ENCODE measurements at regions not wholly inside any gene's neighbourhood (a gene's known extent, or its start where the extent isn't known, plus 50 kb on each side); places are given as distances from the start of the nearest gene placed in this dataset.

DNA sequence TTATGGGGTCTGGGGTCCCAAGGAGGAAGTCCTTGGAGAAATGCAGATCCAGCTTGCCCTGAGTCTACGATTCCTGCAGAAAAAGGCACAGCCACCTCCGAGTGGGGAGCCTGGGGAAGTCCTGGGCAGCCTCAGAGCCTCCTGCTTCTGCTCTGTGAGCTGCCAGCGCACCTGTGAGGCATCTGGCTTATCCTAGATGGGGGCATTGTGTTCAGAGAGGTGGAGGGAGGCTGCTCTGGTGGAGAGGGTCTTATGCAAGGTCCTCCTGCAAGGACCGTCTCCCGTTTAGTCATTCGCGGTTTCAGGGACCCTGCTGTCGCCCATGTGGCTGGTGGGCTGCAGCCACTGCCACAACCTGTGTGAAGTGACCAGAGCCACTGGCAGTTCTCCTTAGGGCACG is 53.0 kb upstream of the PRMT8 start:
- no peaks in the 10 kb centered on the region for H3K9me3 Mint-ChIP-seq
- H3K27me3 ChIP-seq (ENCODE audit: control insufficient read depth in 1 of 2, insufficient read depth in 2 of 2, low read length in 2 of 2) = no peaks in the 10 kb centered on the region
- H3K36me3 ChIP-seq (ENCODE audit: insufficient read depth, low read length) = no peaks in the 10 kb centered on the region
- POLR2A ChIA-PET = no interaction called here
- intact Hi-C loops (cut with DNase I, micrococcal nuclease) = no loop called here
- no peaks in the 10 kb centered on the region for H3K4me1 ChIP-seq (ENCODE audit: insufficient read depth, low read length)
- TF ChIP-seq, protein P1, sequence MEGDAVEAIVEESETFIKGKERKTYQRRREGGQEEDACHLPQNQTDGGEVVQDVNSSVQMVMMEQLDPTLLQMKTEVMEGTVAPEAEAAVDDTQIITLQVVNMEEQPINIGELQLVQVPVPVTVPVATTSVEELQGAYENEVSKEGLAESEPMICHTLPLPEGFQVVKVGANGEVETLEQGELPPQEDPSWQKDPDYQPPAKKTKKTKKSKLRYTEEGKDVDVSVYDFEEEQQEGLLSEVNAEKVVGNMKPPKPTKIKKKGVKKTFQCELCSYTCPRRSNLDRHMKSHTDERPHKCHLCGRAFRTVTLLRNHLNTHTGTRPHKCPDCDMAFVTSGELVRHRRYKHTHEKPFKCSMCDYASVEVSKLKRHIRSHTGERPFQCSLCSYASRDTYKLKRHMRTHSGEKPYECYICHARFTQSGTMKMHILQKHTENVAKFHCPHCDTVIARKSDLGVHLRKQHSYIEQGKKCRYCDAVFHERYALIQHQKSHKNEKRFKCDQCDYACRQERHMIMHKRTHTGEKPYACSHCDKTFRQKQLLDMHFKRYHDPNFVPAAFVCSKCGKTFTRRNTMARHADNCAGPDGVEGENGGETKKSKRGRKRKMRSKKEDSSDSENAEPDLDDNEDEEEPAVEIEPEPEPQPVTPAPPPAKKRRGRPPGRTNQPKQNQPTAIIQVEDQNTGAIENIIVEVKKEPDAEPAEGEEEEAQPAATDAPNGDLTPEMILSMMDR (IDR thresholded peaks at IDR 0.05) = no peak
- peaks cover 5% of the 10 kb centered on the region for H3K27me3 Mint-ChIP-seq
- no peaks in the 10 kb centered on the region for H3K36me3 Mint-ChIP-seq (ENCODE audit: low read depth)
- ATAC-seq (ENCODE audit: poor library complexity) (no peak), DNase-seq (no peak)
- peaks cover 3% of the 10 kb centered on the region for H3K4me1 Mint-ChIP-seq (ENCODE audit: low read depth)
- no peak overlapping the region for H3K4me3 ChIP-seq (ENCODE audit: low read length)
- no peak overlapping the region for H3K4me3 Mint-ChIP-seq
- H3K9me3 ChIP-seq (ENCODE audit: control insufficient read depth in 1 of 2, insufficient read depth in 1 of 2, low read length in 2 of 2) = peaks cover 0 to 3% of the 10 kb centered on the region in 2 experiments
- H3K27ac ChIP-seq (ENCODE audit: low read depth in 1 of 2, low read length in 2 of 2) = no peak overlapping the region
- no peak overlapping the region for H3K27ac Mint-ChIP-seq
- CTCF ChIA-PET = interaction anchor here (0.6 kb wide), 1 partner anchor 20 kb away, joined by 3 read pairs; no protein-coding TSS in a partner anchor

DNA sequence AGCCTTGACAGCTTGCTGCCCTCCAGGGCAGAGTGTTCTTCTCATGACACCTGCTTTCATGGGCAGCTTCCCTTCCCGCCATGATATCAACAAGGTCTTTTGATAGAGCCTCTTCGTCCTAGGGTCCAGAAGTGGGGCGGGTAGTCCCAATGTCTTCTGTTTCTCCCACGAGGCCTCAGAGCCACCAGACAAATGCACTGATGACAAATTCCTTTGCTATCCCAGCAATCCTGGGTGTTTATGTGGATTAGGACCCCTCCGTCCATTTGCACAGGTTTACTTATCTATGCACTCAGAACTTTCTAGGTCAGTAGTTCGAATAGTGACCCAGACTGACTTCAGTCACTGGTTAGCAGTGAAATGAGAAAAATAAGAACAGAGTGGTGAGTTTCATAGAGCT is 52.6 kb upstream of the PRMT8 start:
- no peaks in the 10 kb centered on the region for H3K9me3 Mint-ChIP-seq
- Histone ChIP-seq H3K36me3 (ENCODE audit: insufficient read depth, low read length) (no peaks in the 10 kb centered on the region), H3K27ac (ENCODE audit: low read depth in 1 of 2, low read length in 2 of 2) (no peak overlapping the region), H3K27me3 (ENCODE audit: control insufficient read depth in 1 of 2, insufficient read depth in 2 of 2, low read length in 2 of 2) (no peaks in the 10 kb centered on the region), H3K4me1 (ENCODE audit: insufficient read depth, low read length) (no peaks in the 10 kb centered on the region), H3K4me3 (ENCODE audit: low read length) (no peak overlapping the region), H3K9me3 (ENCODE audit: control insufficient read depth in 1 of 2, insufficient read depth in 1 of 2, low read length in 2 of 2) (peaks cover 0 to 3% of the 10 kb centered on the region in 2 experiments)
- intact Hi-C loops (cut with DNase I, micrococcal nuclease) = no loop called here
- ChIA-PET POLR2A (no interaction called here), CTCF (no interaction called here)
- H3K27ac Mint-ChIP-seq = no peak overlapping the region
- DNase-seq (no peak), ATAC-seq (ENCODE audit: poor library complexity) (no peak)
- H3K4me3 Mint-ChIP-seq = no peak overlapping the region
- no peaks in the 10 kb centered on the region for H3K4me1 Mint-ChIP-seq (ENCODE audit: low read depth)
- TF ChIP-seq, protein P1 (IDR thresholded peaks at IDR 0.05) = no peak
- peaks cover 7% of the 10 kb centered on the region for H3K27me3 Mint-ChIP-seq
- H3K36me3 Mint-ChIP-seq (ENCODE audit: low read depth) = no peaks in the 10 kb centered on the region

Measured in CD4-positive, alpha-beta T cell (primary cell).